ENCODE measurements at regions not wholly inside any gene's neighbourhood (a gene's known extent, or its start where the extent isn't known, plus 50 kb on each side); places are given as distances from the start of the nearest gene placed in this dataset.

GRCh38 chr15:31446546-31446945 lies 119.9 kb downstream of the KLF13 start:
- TF ChIP-seq POLR2AphosphoS5 (IDR thresholded peaks at IDR 0.05; ENCODE audit: borderline replicate concordance, low read depth, low read length) (no peak), FOXP2 (optimal IDR thresholded peaks at IDR 0.05; ENCODE audit: control extremely low read depth, extremely low read length, insufficient read depth) (no peak)
